SJSA1 (cell line): ENCODE measurements at regions not wholly inside any gene's neighbourhood (a gene's known extent, or its start where the extent isn't known, plus 50 kb on each side); places are given as distances from the start of the nearest gene placed in this dataset.
"Not testable (repeated sequence)": the region's sequence is repeated elsewhere in the genome, so short reads cannot be mapped to it uniquely, and the experiment has no call there.

Source experiments
- DNase-seq, 2 experiments: peaks; one replicate each; pipeline ENCODE4 v3.0.0-alpha.2; 2015 to 2020; ENCODE audit warnings: low spot score in 2 of 2, low read depth in 1 of 2
- H3K27ac ChIP-seq: fragments of 250-450 bp; sonication (Bioruptor Pico); 2 replicates; pipeline ENCODE4 v1.5.1; 2020; ENCODE audit warnings: mild to moderate bottlenecking, moderate library complexity
- H3K27me3 ChIP-seq: fragments of 250-450 bp; sonication (Bioruptor Pico); replicated peaks from 2 replicates; pipeline ENCODE4 v1.5.1; 2020; ENCODE audit warnings: mild to moderate bottlenecking, moderate library complexity
- H3K36me3 ChIP-seq: fragments of 250-450 bp; sonication (Bioruptor Pico); 2 replicates; pipeline ENCODE4 v1.5.1; 2020; ENCODE audit warnings: mild to moderate bottlenecking
- H3K4me1 ChIP-seq: fragments of 250-450 bp; sonication (Bioruptor Pico); replicated peaks from 2 replicates; pipeline ENCODE4 v1.6.1; 2021; ENCODE audit warnings: mild to moderate bottlenecking
- H3K4me3 ChIP-seq: fragments of 250-450 bp; sonication (Bioruptor Pico); 2 replicates; pipeline ENCODE4 v1.5.1; 2020; ENCODE audit warnings: mild to moderate bottlenecking
- H3K9me3 ChIP-seq: fragments of 250-450 bp; sonication (Bioruptor Pico); replicated peaks from 2 replicates; pipeline ENCODE4 v1.5.1; 2020; ENCODE audit warnings: mild to moderate bottlenecking

DNA sequence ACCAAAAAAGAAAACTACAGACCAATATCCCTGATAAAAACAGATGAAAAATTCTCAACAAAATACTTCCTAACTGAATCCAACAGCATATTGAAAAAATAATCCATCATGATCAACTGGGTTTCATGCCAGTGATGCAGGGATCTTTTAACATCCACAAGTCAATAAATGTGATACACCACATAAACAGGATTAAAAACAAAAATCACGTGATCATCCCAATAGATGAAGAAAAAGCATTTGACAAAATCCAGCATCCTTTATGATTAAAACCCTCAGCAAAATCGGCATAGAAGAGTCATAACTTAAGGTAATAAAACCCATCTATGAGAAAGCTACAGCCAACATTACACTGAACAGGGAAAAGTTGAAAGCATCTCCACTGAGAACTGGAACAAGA lies 107.5 kb downstream of the DCLK3 start:
- Histone ChIP-seq H3K4me3 (no peak overlapping the region), H3K27ac (no peak overlapping the region), H3K36me3 (no peaks in the 10 kb centered on the region), H3K4me1 (no peaks in the 10 kb centered on the region), H3K27me3 (no peaks in the 10 kb centered on the region), H3K9me3 (no peaks in the 10 kb centered on the region)
- no peak for DNase-seq

DNA sequence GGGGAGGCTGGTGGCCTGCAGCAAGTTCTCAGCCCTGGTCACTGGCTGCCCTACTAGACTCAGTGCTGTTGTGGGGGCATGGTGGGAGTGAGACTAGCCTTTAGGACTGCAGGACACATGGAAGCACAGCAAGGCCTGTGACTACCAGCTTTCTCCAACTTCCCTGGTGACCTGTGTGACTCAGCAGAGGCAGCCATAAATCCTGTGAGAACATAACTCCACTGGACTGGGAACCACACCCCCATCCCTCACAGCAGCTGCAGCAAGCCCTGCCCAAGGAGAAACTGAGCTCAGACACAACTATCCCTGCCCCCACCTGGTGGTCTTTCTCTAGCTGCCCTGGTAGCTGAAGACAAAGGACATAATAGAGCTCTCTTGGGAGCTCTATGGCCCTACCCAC lies 111.3 kb downstream of the DCLK3 start:
- Histone ChIP-seq H3K4me3 (no peak overlapping the region), H3K27me3 (no peaks in the 10 kb centered on the region), H3K27ac (no peak overlapping the region), H3K9me3 (no peaks in the 10 kb centered on the region), H3K4me1 (peaks cover 27% of the 10 kb centered on the region), H3K36me3 (no peaks in the 10 kb centered on the region)
- no peak for DNase-seq

GRCh38 chr3:36652104-36652503 lies 112.2 kb downstream of the DCLK3 start:
- no peak for DNase-seq

GRCh38 chr3:36650271-36650671 lies 114.1 kb downstream of the DCLK3 start:
- Histone ChIP-seq H3K36me3 (no peaks in the 10 kb centered on the region), H3K9me3 (no peaks in the 10 kb centered on the region), H3K4me3 (no peak overlapping the region), H3K27me3 (no peaks in the 10 kb centered on the region), H3K27ac (peak overlapping the region; percentile 77; the same call in 1 of the 2 replicates), H3K4me1 (peaks cover 38% of the 10 kb centered on the region)
- DNase-seq, result peak in 1 of 2 experiments; percentile 10

More at GRCh38 chr3:36652104-36652503, 112.2 kb downstream of the DCLK3 start:
- no peak overlapping the region for H3K27ac ChIP-seq
- peaks cover 37% of the 10 kb centered on the region for H3K4me1 ChIP-seq
- H3K36me3 ChIP-seq, result no peaks in the 10 kb centered on the region
- no peaks in the 10 kb centered on the region for H3K27me3 ChIP-seq
- no peaks in the 10 kb centered on the region for H3K9me3 ChIP-seq
- no peak overlapping the region for H3K4me3 ChIP-seq

GRCh38 chr3:36649125-36649524 lies 115.2 kb downstream of the DCLK3 start:
- Histone ChIP-seq H3K4me3 (no peak overlapping the region), H3K27ac (peak overlapping the region; percentile 77), H3K27me3 (no peaks in the 10 kb centered on the region), H3K9me3 (no peaks in the 10 kb centered on the region), H3K4me1 (peaks cover 38% of the 10 kb centered on the region), H3K36me3 (no peaks in the 10 kb centered on the region)
- DNase-seq, result no peak

GRCh38 chr3:36648241-36649034 lies 115.9 kb downstream of the DCLK3 start:
- no peaks in the 10 kb centered on the region for H3K36me3 ChIP-seq
- H3K4me3 ChIP-seq, result no peak overlapping the region

GRCh38 chr3:36647423-36647853 lies 116.9 kb downstream of the DCLK3 start:
- H3K4me1 ChIP-seq, result peaks cover 38% of the 10 kb centered on the region
- peak overlapping the region; percentile 77 for H3K27ac ChIP-seq
- H3K4me3 ChIP-seq, result no peak overlapping the region
- DNase-seq, result peak in 1 of 2 experiments; percentile 1
- no peaks in the 10 kb centered on the region for H3K36me3 ChIP-seq
- no peaks in the 10 kb centered on the region for H3K27me3 ChIP-seq
- no peaks in the 10 kb centered on the region for H3K9me3 ChIP-seq

More at GRCh38 chr3:36648241-36649034, 115.9 kb downstream of the DCLK3 start:
- Histone ChIP-seq H3K27ac (peak overlapping the region; percentile 77), H3K9me3 (no peaks in the 10 kb centered on the region), H3K4me1 (peaks cover 38% of the 10 kb centered on the region), H3K27me3 (no peaks in the 10 kb centered on the region)
- DNase-seq, result peak in 1 of 2 experiments; percentile 72

GRCh38 chr3:36643192-36643591 lies 121.2 kb downstream of the DCLK3 start:
- no peaks in the 10 kb centered on the region for H3K9me3 ChIP-seq
- DNase-seq, result no peak

DNA sequence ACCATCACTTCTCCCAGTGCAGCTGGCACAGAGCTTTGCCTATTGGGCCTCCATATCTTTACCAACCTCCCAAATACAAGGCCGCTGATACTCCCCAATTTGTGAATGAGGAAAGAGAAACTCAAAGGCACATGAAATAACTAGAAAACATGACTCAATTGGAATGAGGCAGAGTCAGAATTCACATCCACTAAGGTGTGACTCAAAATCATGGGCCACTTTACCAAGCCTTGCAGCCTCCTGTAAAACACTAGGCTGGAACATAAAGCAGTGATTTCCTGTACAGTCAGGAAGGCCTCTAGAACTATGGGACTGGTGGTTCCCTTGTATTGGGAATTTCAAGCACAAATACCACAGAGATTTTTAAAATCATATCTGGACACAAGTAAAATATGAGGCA lies 128.6 kb downstream of the DCLK3 start:
- H3K4me3 ChIP-seq, result no peak overlapping the region
- H3K36me3 ChIP-seq, result no peaks in the 10 kb centered on the region
- no peak overlapping the region for H3K27ac ChIP-seq
- H3K27me3 ChIP-seq, result no peaks in the 10 kb centered on the region
- no peaks in the 10 kb centered on the region for H3K9me3 ChIP-seq
- no peak for DNase-seq
- H3K4me1 ChIP-seq, result no peaks in the 10 kb centered on the region

More at GRCh38 chr3:36643192-36643591, 121.2 kb downstream of the DCLK3 start:
- Histone ChIP-seq H3K27ac (no peak overlapping the region), H3K4me3 (no peak overlapping the region), H3K36me3 (no peaks in the 10 kb centered on the region), H3K27me3 (no peaks in the 10 kb centered on the region), H3K4me1 (peaks cover 12% of the 10 kb centered on the region)

DNA sequence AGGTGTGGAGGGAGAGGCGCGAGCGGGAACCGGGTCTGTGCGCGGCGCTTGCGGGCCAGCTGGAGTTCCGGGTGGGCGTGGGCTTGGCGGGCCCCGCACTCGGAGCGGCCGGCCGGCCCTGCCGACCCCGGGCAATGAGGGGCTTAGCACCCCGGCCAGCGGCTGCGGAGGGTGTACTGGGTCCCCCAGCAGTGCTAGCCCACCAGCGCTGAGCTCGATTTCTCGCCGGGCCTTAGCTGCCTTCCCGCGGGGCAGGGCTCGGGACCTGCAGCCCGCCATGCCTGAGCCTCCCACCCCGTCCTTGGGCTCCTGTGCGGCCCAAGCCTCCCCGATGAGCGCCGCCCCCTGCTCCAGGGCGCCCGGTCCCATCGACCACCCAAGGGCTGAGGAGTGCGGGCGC lies 130.5 kb downstream of the DCLK3 start:
- not testable (repeated sequence) for H3K9me3 ChIP-seq, H3K27ac ChIP-seq, H3K4me1 ChIP-seq, H3K27me3 ChIP-seq, H3K36me3 ChIP-seq, DNase-seq, H3K4me3 ChIP-seq

GRCh38 chr3:36633060-36633459 lies 131.3 kb downstream of the DCLK3 start:
- no peaks in the 10 kb centered on the region for H3K27me3 ChIP-seq
- no peaks in the 10 kb centered on the region for H3K4me1 ChIP-seq
- no peak overlapping the region for H3K27ac ChIP-seq
- no peaks in the 10 kb centered on the region for H3K36me3 ChIP-seq
- H3K9me3 ChIP-seq, result no peaks in the 10 kb centered on the region
- DNase-seq, result no peak
- no peak overlapping the region for H3K4me3 ChIP-seq

DNA sequence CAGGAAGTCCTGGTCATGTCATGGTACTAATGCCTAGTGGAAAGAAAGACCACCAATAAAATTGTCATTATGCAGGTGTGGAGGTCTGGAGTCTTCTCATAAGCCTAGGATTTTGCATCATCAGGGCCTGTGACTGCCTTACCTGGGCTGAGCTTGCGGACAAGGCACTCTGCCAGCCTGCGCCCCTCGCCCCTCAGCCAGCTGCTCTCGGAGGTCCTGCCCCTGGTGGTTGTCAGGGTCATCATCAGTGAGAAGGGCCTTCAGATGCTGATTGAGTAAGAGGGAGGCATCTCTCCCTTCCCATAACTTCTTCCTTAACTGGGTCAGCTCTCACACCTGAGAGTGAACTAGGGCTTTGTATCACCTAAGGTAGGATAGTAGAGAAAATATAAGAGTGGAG lies 132.8 kb downstream of the DCLK3 start:
- no peaks in the 10 kb centered on the region for H3K9me3 ChIP-seq
- H3K4me1 ChIP-seq, result no peaks in the 10 kb centered on the region
- H3K36me3 ChIP-seq, result no peaks in the 10 kb centered on the region
- DNase-seq, result no peak
- no peak overlapping the region for H3K4me3 ChIP-seq
- H3K27ac ChIP-seq, result no peak overlapping the region
- no peaks in the 10 kb centered on the region for H3K27me3 ChIP-seq

DNA sequence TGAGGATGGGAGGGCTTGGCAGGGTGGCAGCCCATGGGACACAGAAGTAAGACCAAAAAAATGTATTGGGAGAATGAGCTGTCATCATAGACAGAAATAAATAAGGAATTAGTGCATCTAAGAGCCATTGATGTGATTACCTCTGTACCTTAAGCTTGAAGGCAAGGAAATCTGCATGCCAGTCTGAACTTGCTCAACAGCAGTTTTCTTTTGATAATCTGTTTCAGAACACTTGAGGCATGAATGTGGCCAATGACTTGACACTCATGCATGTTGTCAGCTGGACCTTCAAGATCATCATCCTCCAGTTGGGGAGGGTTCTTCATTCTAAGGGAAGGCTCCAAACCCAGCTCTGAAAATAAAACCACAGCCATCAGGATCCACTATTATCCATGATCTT lies 148.5 kb downstream of the DCLK3 start:
- H3K9me3 ChIP-seq, result no peaks in the 10 kb centered on the region
- DNase-seq, result no peak

GRCh38 chr3:36606871-36607765 lies 157.2 kb downstream of the DCLK3 start:
- H3K36me3 ChIP-seq, result no peaks in the 10 kb centered on the region
- no peak overlapping the region for H3K4me3 ChIP-seq
- no peaks in the 10 kb centered on the region for H3K9me3 ChIP-seq
- no peaks in the 10 kb centered on the region for H3K27me3 ChIP-seq
- H3K4me1 ChIP-seq, result no peaks in the 10 kb centered on the region
- no peak overlapping the region for H3K27ac ChIP-seq
- DNase-seq, result no peak

More for the DNA sequence above, 148.5 kb downstream of the DCLK3 start:
- H3K4me1 ChIP-seq, result no peaks in the 10 kb centered on the region
- H3K27ac ChIP-seq, result no peak overlapping the region
- H3K4me3 ChIP-seq, result no peak overlapping the region
- no peaks in the 10 kb centered on the region for H3K36me3 ChIP-seq
- no peaks in the 10 kb centered on the region for H3K27me3 ChIP-seq
